Panc1 (cell line): ENCODE measurements at regions not wholly inside any gene's neighbourhood (a gene's known extent, or its start where the extent isn't known, plus 50 kb on each side); places are given as distances from the start of the nearest gene placed in this dataset.

Experiments
- POLR2AphosphoS5 ChIP-seq: IDR thresholded peaks from 2 replicates; pipeline ENCODE4 v1.6.1; 2012; ENCODE audit warnings: mild to moderate bottlenecking, low read depth, low read length, moderate library complexity
- SIN3A ChIP-seq: IDR thresholded peaks from 2 replicates; pipeline ENCODE4 v1.6.1; 2012; ENCODE audit warnings: low read depth, mild to moderate bottlenecking, low read length, moderate library complexity, borderline replicate concordance; ENCODE audit not compliant: insufficient read depth
- TCF7L2 ChIP-seq: IDR thresholded peaks from 2 replicates; pipeline ENCODE4 v1.6.1; 2011; ENCODE audit warnings: mild to moderate bottlenecking, low read depth, low read length, inconsistent platforms
- TF ChIP-seq, protein P1 (sequence below): fragments of 450-650 bp; IDR thresholded peaks from 2 replicates; pipeline ENCODE4 v1.5.1; 2017; ENCODE audit warnings: mild to moderate bottlenecking
- TF ChIP-seq, protein P2 (sequence below), 2 experiments: IDR thresholded peaks; 2 replicates each; pipeline ENCODE4 v1.6.1; 2011 to 2012; ENCODE audit warnings: low read depth in 2 of 2, control low read depth in 1 of 2, low read length in 1 of 2, mild to moderate bottlenecking in 1 of 2, moderate library complexity in 1 of 2; ENCODE audit not compliant: insufficient read depth in 1 of 2

GRCh38 chr1:194167956-194168640 is 981.7 kb upstream of the B3GALT2 start:
- TF ChIP-seq, protein P1, sequence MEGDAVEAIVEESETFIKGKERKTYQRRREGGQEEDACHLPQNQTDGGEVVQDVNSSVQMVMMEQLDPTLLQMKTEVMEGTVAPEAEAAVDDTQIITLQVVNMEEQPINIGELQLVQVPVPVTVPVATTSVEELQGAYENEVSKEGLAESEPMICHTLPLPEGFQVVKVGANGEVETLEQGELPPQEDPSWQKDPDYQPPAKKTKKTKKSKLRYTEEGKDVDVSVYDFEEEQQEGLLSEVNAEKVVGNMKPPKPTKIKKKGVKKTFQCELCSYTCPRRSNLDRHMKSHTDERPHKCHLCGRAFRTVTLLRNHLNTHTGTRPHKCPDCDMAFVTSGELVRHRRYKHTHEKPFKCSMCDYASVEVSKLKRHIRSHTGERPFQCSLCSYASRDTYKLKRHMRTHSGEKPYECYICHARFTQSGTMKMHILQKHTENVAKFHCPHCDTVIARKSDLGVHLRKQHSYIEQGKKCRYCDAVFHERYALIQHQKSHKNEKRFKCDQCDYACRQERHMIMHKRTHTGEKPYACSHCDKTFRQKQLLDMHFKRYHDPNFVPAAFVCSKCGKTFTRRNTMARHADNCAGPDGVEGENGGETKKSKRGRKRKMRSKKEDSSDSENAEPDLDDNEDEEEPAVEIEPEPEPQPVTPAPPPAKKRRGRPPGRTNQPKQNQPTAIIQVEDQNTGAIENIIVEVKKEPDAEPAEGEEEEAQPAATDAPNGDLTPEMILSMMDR, result no peak
- TF ChIP-seq SIN3A (no peak), TCF7L2 (no peak), POLR2AphosphoS5 (no peak)
- TF ChIP-seq, protein P2, sequence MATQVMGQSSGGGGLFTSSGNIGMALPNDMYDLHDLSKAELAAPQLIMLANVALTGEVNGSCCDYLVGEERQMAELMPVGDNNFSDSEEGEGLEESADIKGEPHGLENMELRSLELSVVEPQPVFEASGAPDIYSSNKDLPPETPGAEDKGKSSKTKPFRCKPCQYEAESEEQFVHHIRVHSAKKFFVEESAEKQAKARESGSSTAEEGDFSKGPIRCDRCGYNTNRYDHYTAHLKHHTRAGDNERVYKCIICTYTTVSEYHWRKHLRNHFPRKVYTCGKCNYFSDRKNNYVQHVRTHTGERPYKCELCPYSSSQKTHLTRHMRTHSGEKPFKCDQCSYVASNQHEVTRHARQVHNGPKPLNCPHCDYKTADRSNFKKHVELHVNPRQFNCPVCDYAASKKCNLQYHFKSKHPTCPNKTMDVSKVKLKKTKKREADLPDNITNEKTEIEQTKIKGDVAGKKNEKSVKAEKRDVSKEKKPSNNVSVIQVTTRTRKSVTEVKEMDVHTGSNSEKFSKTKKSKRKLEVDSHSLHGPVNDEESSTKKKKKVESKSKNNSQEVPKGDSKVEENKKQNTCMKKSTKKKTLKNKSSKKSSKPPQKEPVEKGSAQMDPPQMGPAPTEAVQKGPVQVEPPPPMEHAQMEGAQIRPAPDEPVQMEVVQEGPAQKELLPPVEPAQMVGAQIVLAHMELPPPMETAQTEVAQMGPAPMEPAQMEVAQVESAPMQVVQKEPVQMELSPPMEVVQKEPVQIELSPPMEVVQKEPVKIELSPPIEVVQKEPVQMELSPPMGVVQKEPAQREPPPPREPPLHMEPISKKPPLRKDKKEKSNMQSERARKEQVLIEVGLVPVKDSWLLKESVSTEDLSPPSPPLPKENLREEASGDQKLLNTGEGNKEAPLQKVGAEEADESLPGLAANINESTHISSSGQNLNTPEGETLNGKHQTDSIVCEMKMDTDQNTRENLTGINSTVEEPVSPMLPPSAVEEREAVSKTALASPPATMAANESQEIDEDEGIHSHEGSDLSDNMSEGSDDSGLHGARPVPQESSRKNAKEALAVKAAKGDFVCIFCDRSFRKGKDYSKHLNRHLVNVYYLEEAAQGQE (IDR thresholded peaks at IDR 0.05; ENCODE audit: insufficient read depth in 1 of 2, low read depth in 2 of 2, low read length in 1 of 2), result no peak
